A673 (cell line): ENCODE measurements at regions not wholly inside any gene's neighbourhood (a gene's known extent, or its start where the extent isn't known, plus 50 kb on each side); places are given as distances from the start of the nearest gene placed in this dataset.
A peak's percentile ranks its signal among the peaks of the same experiment; 100 is the strongest.

Experiments
- BruUV-seq: library from RNA; stranded (reverse); fragments of 400-500 nt; replicated peaks from 2 replicates; lab custom pipeline; 2021; lab: Mats Ljungman, UMichigan
- CTCF ChIA-PET: fragments of 300-600 bp; sonication (Branson Sonifier 250); formaldehyde crosslinking; loops from one replicate; lab custom pipeline; 2022; ENCODE audit warnings: antibody characterized with exemption; lab: Charles Lee
- POLR2A ChIA-PET: fragments of 300-600 bp; sonication (Branson Sonifier 250); formaldehyde crosslinking; loops from one replicate; lab custom pipeline; 2022; ENCODE audit warnings: antibody characterized with exemption; ENCODE audit not compliant: low non-redundant PET; lab: Charles Lee
- DNase-seq: peaks from one replicate; pipeline ENCODE4 v3.0.0-alpha.2; 2015; ENCODE audit warnings: low spot score
- H3K27ac ChIP-seq: fragments of 200-600 bp; sonication (generic); 2 replicates; pipeline ENCODE4 v1.5.1; 2016; ENCODE audit warnings: mixed run types, low read depth, mild to moderate bottlenecking, mixed read lengths, antibody characterized with exemption, low read length; ENCODE audit not compliant: poor library complexity, severe bottlenecking
- H3K27me3 ChIP-seq: fragments of 200-600 bp; sonication (generic); replicated peaks from 2 replicates; pipeline ENCODE4 v1.6.1; 2017; ENCODE audit warnings: mixed run types, low read depth, mild to moderate bottlenecking, mixed read lengths, antibody characterized with exemption, low read length; ENCODE audit not compliant: insufficient read depth, poor library complexity
- H3K36me3 ChIP-seq: fragments of 200-600 bp; sonication (generic); 2 replicates; pipeline ENCODE4 v1.6.1; 2016; ENCODE audit warnings: mixed run types, mild to moderate bottlenecking, mixed read lengths, antibody characterized with exemption, low read length; ENCODE audit not compliant: insufficient read depth, poor library complexity, severe bottlenecking
- H3K4me1 ChIP-seq: fragments of 200-600 bp; sonication (generic); 2 replicates; pipeline ENCODE4 v1.6.1; 2017; ENCODE audit warnings: mixed run types, mild to moderate bottlenecking, mixed read lengths, antibody characterized with exemption, low read length; ENCODE audit not compliant: insufficient read depth, poor library complexity, severe bottlenecking
- H3K4me3 ChIP-seq: fragments of 200-600 bp; sonication (generic); 2 replicates; pipeline ENCODE4 v1.5.1; 2016; ENCODE audit warnings: low read depth, mixed run types, mild to moderate bottlenecking, mixed read lengths, low read length; ENCODE audit not compliant: poor library complexity, severe bottlenecking
- H3K9me3 ChIP-seq: fragments of 200-600 bp; sonication (generic); 2 replicates; pipeline ENCODE4 v1.6.1; 2016; ENCODE audit warnings: mixed run types, low read depth, mild to moderate bottlenecking, mixed read lengths, antibody characterized with exemption, low read length; ENCODE audit not compliant: poor library complexity, severe bottlenecking
- EZH2 ChIP-seq: fragments of 200-600 bp; sonication (generic); IDR thresholded peaks from 2 replicates; pipeline ENCODE4 v1.6.1; 2017; ENCODE audit warnings: borderline replicate concordance, low read depth, mild to moderate bottlenecking, mixed read lengths, antibody characterized with exemption, low read length; ENCODE audit not compliant: poor library complexity, severe bottlenecking
- intact Hi-C: fragments of 100-400 bp; cut with micrococcal nuclease; formaldehyde crosslinking; loops from one replicate; pipeline ENCODE4 v1.10.0; 2022; ENCODE audit not compliant: unreplicated experiment
- TF ChIP-seq, protein P1 (sequence below): fragments of 300-800, 200-600 bp; sonication (generic); conservative IDR thresholded peaks from 2 replicates; pipeline ENCODE4 v1.5.1; 2017; ENCODE audit warnings: low read depth, mild to moderate bottlenecking, antibody characterized with exemption, low read length, moderate library complexity, mixed read lengths

DNA sequence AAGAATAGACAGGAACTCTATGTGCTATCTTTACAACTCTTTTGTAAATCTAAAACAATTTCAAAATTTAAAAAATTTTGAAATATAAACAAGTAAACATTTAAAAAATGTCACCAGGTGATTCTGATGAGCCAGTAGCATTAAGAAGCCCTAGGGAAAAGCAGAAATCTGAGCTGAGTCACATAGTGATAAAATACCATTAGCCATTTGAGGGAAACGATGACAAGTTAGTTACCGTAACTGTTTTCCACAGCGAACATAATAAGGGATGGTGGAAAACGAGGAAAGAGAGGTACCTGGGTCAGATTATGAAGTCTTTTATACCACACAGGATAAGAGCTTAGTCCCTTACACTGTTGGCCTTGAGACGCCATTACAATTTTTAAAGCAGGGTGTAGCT is 55.5 kb downstream of the PRR15 start:
- no peak overlapping the region for H3K27ac ChIP-seq
- ChIA-PET CTCF (no interaction called here), POLR2A (no interaction called here)
- intact Hi-C loops, result no loop called here
- no peaks in the 10 kb centered on the region for H3K9me3 ChIP-seq
- TF ChIP-seq EZH2, result no peak
- TF ChIP-seq, protein P1, sequence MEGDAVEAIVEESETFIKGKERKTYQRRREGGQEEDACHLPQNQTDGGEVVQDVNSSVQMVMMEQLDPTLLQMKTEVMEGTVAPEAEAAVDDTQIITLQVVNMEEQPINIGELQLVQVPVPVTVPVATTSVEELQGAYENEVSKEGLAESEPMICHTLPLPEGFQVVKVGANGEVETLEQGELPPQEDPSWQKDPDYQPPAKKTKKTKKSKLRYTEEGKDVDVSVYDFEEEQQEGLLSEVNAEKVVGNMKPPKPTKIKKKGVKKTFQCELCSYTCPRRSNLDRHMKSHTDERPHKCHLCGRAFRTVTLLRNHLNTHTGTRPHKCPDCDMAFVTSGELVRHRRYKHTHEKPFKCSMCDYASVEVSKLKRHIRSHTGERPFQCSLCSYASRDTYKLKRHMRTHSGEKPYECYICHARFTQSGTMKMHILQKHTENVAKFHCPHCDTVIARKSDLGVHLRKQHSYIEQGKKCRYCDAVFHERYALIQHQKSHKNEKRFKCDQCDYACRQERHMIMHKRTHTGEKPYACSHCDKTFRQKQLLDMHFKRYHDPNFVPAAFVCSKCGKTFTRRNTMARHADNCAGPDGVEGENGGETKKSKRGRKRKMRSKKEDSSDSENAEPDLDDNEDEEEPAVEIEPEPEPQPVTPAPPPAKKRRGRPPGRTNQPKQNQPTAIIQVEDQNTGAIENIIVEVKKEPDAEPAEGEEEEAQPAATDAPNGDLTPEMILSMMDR, result no peak
- H3K4me1 ChIP-seq, result peaks cover 9% of the 10 kb centered on the region
- no TSS peak for BruUV-seq
- H3K36me3 ChIP-seq, result no peaks in the 10 kb centered on the region
- no peak for DNase-seq
- no peaks in the 10 kb centered on the region for H3K27me3 ChIP-seq
- no peak overlapping the region for H3K4me3 ChIP-seq

DNA sequence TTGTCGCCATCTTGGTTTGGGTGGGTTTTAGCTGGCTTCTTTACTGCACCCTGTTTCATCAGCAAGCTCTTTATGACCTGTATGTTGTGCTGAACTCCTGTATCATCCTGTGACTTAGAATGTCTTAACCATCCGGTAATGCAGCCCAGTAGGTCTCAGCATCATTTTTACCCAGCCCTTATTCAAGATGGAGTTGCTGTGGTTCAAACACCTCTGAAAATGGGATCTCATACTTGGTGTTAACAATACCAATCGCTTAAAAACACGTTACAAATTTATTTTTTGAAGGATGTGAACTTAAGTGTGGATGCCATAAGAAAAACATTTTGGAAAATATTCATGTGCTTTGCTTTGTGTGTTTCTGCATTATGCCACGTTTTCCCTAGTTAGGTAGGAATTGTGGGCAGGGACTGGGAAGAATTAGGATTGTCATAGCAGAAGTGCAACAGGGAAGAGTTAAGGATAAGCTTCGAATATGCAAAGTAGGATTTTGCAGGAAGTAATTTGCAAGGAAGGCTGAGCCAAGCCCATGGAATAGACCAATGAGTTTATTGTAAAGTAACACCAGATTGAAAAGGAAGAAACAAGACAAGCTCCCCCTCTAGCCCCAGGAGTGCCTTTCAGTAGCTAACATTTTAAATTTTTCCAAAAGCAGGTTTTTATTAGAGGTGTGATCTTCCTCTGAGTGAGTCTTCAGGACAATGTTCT is 56.4 kb downstream of the PRR15 start:
- H3K36me3 ChIP-seq, result no peaks in the 10 kb centered on the region
- ChIA-PET CTCF (interaction anchor here (0.6 kb wide), 2 partner anchors 10 to 16 kb away, joined by 3 read pairs; no protein-coding TSS in a partner anchor), POLR2A (no interaction called here)
- H3K9me3 ChIP-seq, result no peaks in the 10 kb centered on the region
- no peaks in the 10 kb centered on the region for H3K27me3 ChIP-seq
- H3K27ac ChIP-seq, result no peak overlapping the region
- peaks cover 9% of the 10 kb centered on the region for H3K4me1 ChIP-seq
- TF ChIP-seq EZH2, result no peak
- TF ChIP-seq, protein P1, result no peak
- no TSS peak for BruUV-seq
- intact Hi-C loops, result no loop called here
- peak; percentile 19 for DNase-seq
- no peak overlapping the region for H3K4me3 ChIP-seq

DNA sequence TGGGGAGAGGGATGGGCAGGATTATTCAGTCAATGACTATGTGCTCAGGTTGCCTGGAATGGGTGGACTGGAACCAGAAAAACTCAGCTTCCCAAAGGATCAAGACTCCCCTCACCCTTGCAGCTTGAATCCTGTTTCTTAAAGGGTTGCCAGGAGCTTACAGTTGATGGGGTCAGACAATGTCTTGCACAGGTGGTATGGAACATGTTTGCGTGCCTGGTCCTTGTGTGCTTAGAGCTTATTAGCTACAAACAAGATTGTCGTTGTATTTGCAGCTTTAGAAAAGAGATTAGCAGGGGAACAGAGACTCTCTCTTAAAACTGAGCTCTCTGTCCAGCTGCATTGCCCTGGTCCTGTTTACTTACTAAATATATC is 56.9 kb downstream of the PRR15 start:
- Histone ChIP-seq H3K27ac (no peak overlapping the region), H3K27me3 (no peaks in the 10 kb centered on the region), H3K36me3 (no peaks in the 10 kb centered on the region), H3K4me1 (peaks cover 9% of the 10 kb centered on the region), H3K4me3 (no peak overlapping the region), H3K9me3 (no peaks in the 10 kb centered on the region)
- DNase-seq, result no peak
- no TSS peak for BruUV-seq
- CTCF ChIA-PET, result interaction anchor here (0.6 kb wide), 1 partner anchor 10 kb away, joined by 3 read pairs; no protein-coding TSS in a partner anchor
- POLR2A ChIA-PET, result no interaction called here
- intact Hi-C loops, result no loop called here
- TF ChIP-seq EZH2, result no peak
- TF ChIP-seq, protein P1, result no peak
